GM23248 (cell line): ENCODE measurements at regions not wholly inside any gene's neighbourhood (a gene's known extent, or its start where the extent isn't known, plus 50 kb on each side); places are given as distances from the start of the nearest gene placed in this dataset.

ENCODE experiments used
- EZH2 ChIP-seq: fragments of 200-600 bp; sonication (generic); IDR thresholded peaks from 2 replicates; pipeline ENCODE4 v1.6.1; 2018; ENCODE audit warnings: antibody characterized with exemption, mild to moderate bottlenecking; ENCODE audit not compliant: insufficient read depth, poor library complexity, severe bottlenecking
- EZH2phosphoT487 ChIP-seq: fragments of 200-600 bp; sonication (generic); IDR thresholded peaks from 2 replicates; pipeline ENCODE4 v1.6.1; 2018; ENCODE audit warnings: antibody characterized with exemption, moderate library complexity, mild to moderate bottlenecking, low read depth; ENCODE audit not compliant: insufficient read depth

GRCh38 chr12:63079791-63080502 lies 71.1 kb downstream of the AVPR1A start:
- TF ChIP-seq EZH2: no peak
- no peak for TF ChIP-seq EZH2phosphoT487
